H1 (cell line): ENCODE measurements at regions not wholly inside any gene's neighbourhood (a gene's known extent, or its start where the extent isn't known, plus 50 kb on each side); places are given as distances from the start of the nearest gene placed in this dataset.

Experiments used
- CTCF ChIA-PET: fragments of 300-600 bp; sonication (Branson Sonifier 250); formaldehyde crosslinking; loops from one replicate; lab custom pipeline; 2021; ENCODE audit not compliant: partially characterized antibody; lab: Charles Lee
- POLR2A ChIA-PET: fragments of 300-600 bp; sonication (Branson Sonifier 250); formaldehyde crosslinking; loops from one replicate; lab custom pipeline; 2021; ENCODE audit warnings: inconsistent platforms; ENCODE audit not compliant: partially characterized antibody; lab: Charles Lee
- DNase-seq, 2 experiments: peaks; one replicate each; pipeline versions ENCODE4 v3.0.0 to v3.0.0-alpha.2; 2010 to 2022; ENCODE audit warnings: low spot score in 2 of 2, low read depth in 1 of 2, mixed read lengths in 1 of 2
- FAIRE-seq: peaks from 2 replicates; lab custom pipeline; 2011; peaks lifted over from hg19 to GRCh38; lab: Jason Lieb, UNC
- H2AFZ ChIP-seq: 2 replicates; pipeline ENCODE4 v1.8.1; 2012; ENCODE audit warnings: low read length, inconsistent platforms
- H2AK5ac ChIP-seq: 2 replicates; pipeline ENCODE4 v1.6.1; 2013; ENCODE audit warnings: low read depth, low read length
- H2BK120ac ChIP-seq: replicated peaks from 2 replicates; pipeline ENCODE3; 2013; ENCODE audit warnings: low read depth, low read length, inconsistent platforms
- H2BK12ac ChIP-seq: 2 replicates; pipeline ENCODE4 v1.6.1; 2013; ENCODE audit warnings: low read depth, low read length
- H2BK15ac ChIP-seq: 2 replicates; pipeline ENCODE4 v1.6.1; 2013; ENCODE audit warnings: low read length
- H2BK20ac ChIP-seq: 2 replicates; pipeline ENCODE4 v1.6.1; 2013; ENCODE audit warnings: low read length
- H2BK5ac ChIP-seq: 2 replicates; pipeline ENCODE4 v1.6.1; 2013; ENCODE audit warnings: low read depth, low read length
- H3K14ac ChIP-seq: 2 replicates; pipeline ENCODE4 v1.6.1; 2013; ENCODE audit warnings: inconsistent platforms; ENCODE audit not compliant: insufficient read length
- H3K18ac ChIP-seq: 2 replicates; pipeline ENCODE4 v1.6.1; 2013; ENCODE audit warnings: low read length; ENCODE audit errors: extremely low read depth
- H3K23ac ChIP-seq: 2 replicates; pipeline ENCODE4 v1.6.1; 2013; ENCODE audit warnings: inconsistent platforms; ENCODE audit not compliant: insufficient read length
- H3K23me2 ChIP-seq: 2 replicates; pipeline ENCODE4 v1.6.1; 2013; ENCODE audit warnings: low read depth, low read length
- H3K27ac ChIP-seq: 2 replicates; pipeline ENCODE4 v1.6.1; 2011; ENCODE audit warnings: low read depth, low read length, inconsistent platforms
- H3K27me3 ChIP-seq, 4 experiments: replicated peaks in 1 of 4; 1 replicate in 1 of 4; 2 replicates in 3 of 4; pipeline versions ENCODE4 v1.6.1 to v1.8.1; 2011 to 2013; ENCODE audit warnings: low read length in 3 of 4, mild to moderate bottlenecking in 3 of 4, inconsistent platforms in 2 of 4, mixed read lengths in 2 of 4, moderate library complexity in 1 of 4; ENCODE audit not compliant: control insufficient read depth in 3 of 4, insufficient read depth in 3 of 4; ENCODE audit errors: extremely low read depth in 1 of 4
- H3K36me3 ChIP-seq, 4 experiments: 2 replicates each; pipeline versions ENCODE4 v1.6.1 to v1.8.1; 2011 to 2013; ENCODE audit warnings: mild to moderate bottlenecking in 4 of 4, low read length in 3 of 4, moderate library complexity in 2 of 4, control low read depth in 1 of 4, inconsistent platforms in 1 of 4; ENCODE audit not compliant: insufficient read depth in 4 of 4, control insufficient read depth in 2 of 4
- H3K4ac ChIP-seq: replicated peaks from 2 replicates; pipeline ENCODE3; 2013; ENCODE audit warnings: low read length, low read depth, mixed read lengths, inconsistent platforms; ENCODE audit not compliant: insufficient read length
- H3K4me1 ChIP-seq, 4 experiments: replicated peaks in 1 of 4; 1 replicate in 1 of 4; 2 replicates in 3 of 4; pipeline versions ENCODE4 v1.6.1 to v1.8.1; 2011 to 2013; ENCODE audit warnings: low read length in 3 of 4, inconsistent platforms in 2 of 4, mixed read lengths in 1 of 4; ENCODE audit not compliant: insufficient read depth in 4 of 4, control insufficient read depth in 3 of 4
- H3K4me2 ChIP-seq, 2 experiments: 2 replicates each; pipeline versions ENCODE4 v1.6.1 to v1.8.1; 2011 to 2013; ENCODE audit warnings: low read depth in 2 of 2, low read length in 2 of 2, control low read depth in 1 of 2, inconsistent platforms in 1 of 2, mild to moderate bottlenecking in 1 of 2; ENCODE audit not compliant: insufficient read depth in 1 of 2
- H3K4me3 ChIP-seq, 4 experiments: fragments of 200-600, 300-600 bp in 1 of 4; sonication (generic), shearing (Covaris generic), sonication (Bioruptor Twin) in 1 of 4; 2 replicates each; pipeline versions ENCODE4 v1.5.1 to v1.8.1; 2011 to 2016; ENCODE audit warnings: low read length in 4 of 4, low read depth in 3 of 4, control low read depth in 2 of 4, inconsistent platforms in 2 of 4, mild to moderate bottlenecking in 2 of 4, mixed read lengths in 1 of 4, moderate library complexity in 1 of 4; ENCODE audit not compliant: insufficient read depth in 2 of 4; ENCODE audit errors: extremely low read depth in 1 of 4
- H3K56ac ChIP-seq: replicated peaks from 2 replicates; pipeline ENCODE3; 2013; ENCODE audit warnings: low read depth, mild to moderate bottlenecking, mixed read lengths, low read length, inconsistent platforms; ENCODE audit not compliant: insufficient read length
- H3K79me1 ChIP-seq: 2 replicates; pipeline ENCODE4 v1.6.1; 2013; ENCODE audit warnings: low read depth, low read length, control low read depth
- H3K79me2 ChIP-seq, 2 experiments: 2 replicates each; pipeline versions ENCODE4 v1.6.1 to v1.8.1; 2012 to 2013; ENCODE audit warnings: low read length in 2 of 2, mild to moderate bottlenecking in 2 of 2, inconsistent platforms in 1 of 2; ENCODE audit not compliant: insufficient read depth in 2 of 2, control insufficient read depth in 1 of 2
- H3K9ac ChIP-seq, 4 experiments: replicated peaks in 1 of 4; 1 replicate in 1 of 4; 2 replicates in 3 of 4; pipeline versions ENCODE4 v1.6.1 to v1.8.1; 2011 to 2013; ENCODE audit warnings: low read depth in 3 of 4, low read length in 3 of 4, control low read depth in 2 of 4, mild to moderate bottlenecking in 2 of 4, moderate library complexity in 2 of 4, inconsistent platforms in 1 of 4; ENCODE audit errors: extremely low read depth in 1 of 4
- H3K9me3 ChIP-seq, 2 experiments: 2 replicates each; pipeline versions ENCODE4 v1.6.1 to v1.8.1; 2012 to 2013; ENCODE audit warnings: mild to moderate bottlenecking in 2 of 2, moderate library complexity in 2 of 2, control low read depth in 1 of 2, inconsistent platforms in 1 of 2, low read depth in 1 of 2, low read length in 1 of 2, mixed read lengths in 1 of 2; ENCODE audit not compliant: insufficient read depth in 2 of 2
- H4K20me1 ChIP-seq, 2 experiments: replicated peaks in 1 of 2; 2 replicates each; pipeline versions ENCODE3 to v1.8.1; 2011 to 2013; ENCODE audit warnings: inconsistent platforms in 2 of 2, low read length in 2 of 2, mild to moderate bottlenecking in 1 of 2; ENCODE audit not compliant: insufficient read depth in 2 of 2, control insufficient read depth in 1 of 2
- H4K5ac ChIP-seq: 2 replicates; pipeline ENCODE4 v1.6.1; 2013; ENCODE audit warnings: low read length, low read depth, mixed read lengths, inconsistent platforms; ENCODE audit not compliant: insufficient read length
- H4K8ac ChIP-seq: 2 replicates; pipeline ENCODE4 v1.8.0; 2013; ENCODE audit warnings: mild to moderate bottlenecking, moderate library complexity, low read length, inconsistent platforms; ENCODE audit not compliant: insufficient read depth; ENCODE audit errors: extremely low read depth
- H4K91ac ChIP-seq: replicated peaks from 2 replicates; pipeline ENCODE3; 2013; ENCODE audit warnings: low read length, mixed read lengths, inconsistent platforms; ENCODE audit not compliant: insufficient read length
- EP300 ChIP-seq, 2 experiments: IDR thresholded peaks; 1 replicate in 1 of 2; 2 replicates in 1 of 2; pipeline ENCODE4 v1.6.1; 2011 to 2012; ENCODE audit warnings: low read depth in 2 of 2, low read length in 2 of 2, mild to moderate bottlenecking in 2 of 2, borderline replicate concordance in 1 of 2, inconsistent platforms in 1 of 2, moderate library complexity in 1 of 2
- HDAC2 ChIP-seq, 2 experiments: fragments of 300-600 bp in 1 of 2; sonication (generic) in 1 of 2; IDR thresholded peaks; 2 replicates each; pipeline ENCODE4 v1.6.1; 2011 to 2012; ENCODE audit warnings: low read depth in 2 of 2, low read length in 2 of 2, mild to moderate bottlenecking in 2 of 2, moderate library complexity in 2 of 2, borderline replicate concordance in 1 of 2, inconsistent platforms in 1 of 2
- HDAC6 ChIP-seq: IDR thresholded peaks from one replicate; pipeline ENCODE4 v1.7.1; 2012; ENCODE audit warnings: low read depth, mild to moderate bottlenecking, inconsistent platforms, low read length, moderate library complexity
- PHF8 ChIP-seq: fragments of 200-600 bp; sonication (generic); conservative IDR thresholded peaks from 2 replicates; pipeline ENCODE4 v1.7.1; 2012; ENCODE audit warnings: low read depth, mild to moderate bottlenecking, inconsistent platforms, low read length, moderate library complexity
- RAD21 ChIP-seq, 2 experiments: IDR thresholded peaks in 1 of 2; conservative IDR thresholded peaks in 1 of 2; 2 replicates each; pipeline ENCODE4 v1.6.1; 2011; ENCODE audit warnings: low read depth in 2 of 2, low read length in 2 of 2, improper control_type of control experiment in 1 of 2, inconsistent platforms in 1 of 2, mild to moderate bottlenecking in 1 of 2, moderate library complexity in 1 of 2
- RFX5 ChIP-seq: IDR thresholded peaks from 2 replicates; pipeline ENCODE4 v1.6.1; 2011; ENCODE audit warnings: low read depth, low read length, improper control_type of control experiment, borderline replicate concordance
- SIN3A ChIP-seq, 2 experiments: IDR thresholded peaks in 1 of 2; conservative IDR thresholded peaks in 1 of 2; 2 replicates each; pipeline ENCODE4 v1.6.1; 2011 to 2012; ENCODE audit warnings: low read length in 2 of 2, improper control_type of control experiment in 1 of 2, low read depth in 1 of 2, mild to moderate bottlenecking in 1 of 2
- SRF ChIP-seq: IDR thresholded peaks from 2 replicates; pipeline ENCODE4 v1.6.1; 2011; ENCODE audit warnings: mild to moderate bottlenecking, low read depth, low read length, moderate library complexity
- TAF7 ChIP-seq: optimal IDR thresholded peaks from 2 replicates; pipeline ENCODE3; 2011; ENCODE audit warnings: low read depth, mild to moderate bottlenecking, inconsistent platforms, low read length, moderate library complexity, borderline replicate concordance
- WGBS, 2 experiments: shearing (Covaris generic) in 1 of 2; methylation state at CpG; one replicate each; pipeline versions ENCODE4 v1.1.6 to v1.1.7; 2013 to 2015; ENCODE audit warnings: low lambda C conversion rate in 2 of 2, mixed read lengths in 2 of 2, inconsistent platforms in 1 of 2, low coverage in 1 of 2, missing lambda C conversion rate in 1 of 2; ENCODE audit not compliant: insufficient replicate concordance in 2 of 2, insufficient coverage in 1 of 2, insufficient read length in 1 of 2; ENCODE audit errors: extremely low coverage in 1 of 2, missing lambda C conversion rate in 1 of 2; 5-methylcytosine and 5-hydroxymethylcytosine counted together

GRCh38 chr5:107265193-107265592 is 405.5 kb downstream of the EFNA5 start:
- Histone ChIP-seq H2BK20ac (no peak overlapping the region; the same call in 1 of the 2 replicates), H2BK5ac (no peak overlapping the region), H3K18ac (no peak overlapping the region), H2BK15ac (no peak overlapping the region), H3K9ac (no peak overlapping the region), H3K4me1 (no peaks in the 10 kb centered on the region), H2AK5ac (no peak overlapping the region), H3K27me3 (no peaks in the 10 kb centered on the region), H4K8ac (no peak overlapping the region), H4K91ac (no peak overlapping the region), H2AFZ (no peak overlapping the region), H4K5ac (no peak overlapping the region), H3K4me2 (no peak overlapping the region), H3K23ac (no peak overlapping the region), H2BK120ac (no peak overlapping the region), H3K23me2 (no peaks in the 10 kb centered on the region; the same call in 1 of the 2 replicates), H3K14ac (no peak overlapping the region), H3K79me1 (no peaks in the 10 kb centered on the region), H2BK12ac (no peak overlapping the region), H3K4ac (no peak overlapping the region), H3K56ac (no peak overlapping the region), H4K20me1 (no peaks in the 10 kb centered on the region)
- ChIA-PET POLR2A (no interaction called here), CTCF (interaction anchor here (0.5 to 1.6 kb wide), 2 partner anchors 17 to 19 kb away, joined by 3 to 11 read pairs; no protein-coding TSS in a partner anchor)
- WGBS, 2 experiments = 84% methylated on average over 2 of the region's 2 CpGs; no CpG with 5 or more reads in 1 of the 2 experiments
- no peak for DNase-seq
- TF ChIP-seq SRF = no peak
- no peak for TF ChIP-seq PHF8
- no peak for TF ChIP-seq RFX5
- no peak for TF ChIP-seq SIN3A (conservative IDR thresholded peaks at IDR 0.05 in 1 of 2, IDR thresholded peaks at IDR 0.05 in 1 of 2; ENCODE audit: low read depth in 1 of 2, low read length in 2 of 2)
- no peak for TF ChIP-seq HDAC6
- no peak for TF ChIP-seq EP300 (IDR thresholded peaks at IDR 0.05; ENCODE audit: borderline replicate concordance in 1 of 2, low read depth in 2 of 2, low read length in 2 of 2)
- TF ChIP-seq RAD21 (IDR thresholded peaks at IDR 0.05 in 1 of 2, conservative IDR thresholded peaks at IDR 0.05 in 1 of 2; ENCODE audit: low read depth in 2 of 2, low read length in 2 of 2) = no peak
- TF ChIP-seq TAF7 = no peak
- TF ChIP-seq HDAC2 (IDR thresholded peaks at IDR 0.05; ENCODE audit: borderline replicate concordance in 1 of 2, low read depth in 2 of 2, low read length in 2 of 2) = no peak
- TF ChIP-seq, all 59 proteins: peak for 0
- H3K4me3 ChIP-seq = no peak overlapping the region
- no peak overlapping the region for H3K27ac ChIP-seq
- no peaks in the 10 kb centered on the region for H3K36me3 ChIP-seq
- no peaks in the 10 kb centered on the region for H3K9me3 ChIP-seq
- FAIRE-seq = no peak
- no peaks in the 10 kb centered on the region for H3K79me2 ChIP-seq
